ENCODE measurements at regions not wholly inside any gene's neighbourhood (a gene's known extent, or its start where the extent isn't known, plus 50 kb on each side); places are given as distances from the start of the nearest gene placed in this dataset.

DNA sequence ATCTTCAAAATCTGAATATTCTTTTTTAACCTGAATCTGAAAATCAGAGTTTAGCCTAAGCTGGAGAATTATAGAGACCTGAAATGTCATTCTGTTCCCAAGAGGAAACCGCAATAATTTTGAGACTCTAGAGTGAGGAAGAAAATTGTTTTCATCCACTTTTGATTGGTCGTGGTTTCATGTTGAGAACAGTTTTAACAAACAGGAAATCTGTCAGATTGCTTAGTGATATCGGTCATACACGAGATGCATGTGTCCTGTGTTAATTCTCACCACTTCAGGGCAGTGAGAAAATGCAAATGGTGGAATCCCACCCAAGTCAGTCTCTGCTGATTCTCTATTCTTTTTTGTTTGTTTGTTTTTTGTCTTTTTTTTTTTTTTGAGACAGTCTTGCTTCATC lies 1498.5 kb upstream of the TMEM132C start:
- DNase-seq (ENCODE audit: low spot score) = no peak
- in situ Hi-C loops (cut with MboI; ENCODE audit: low pct_unique_long_range_greater_than_20kb, low sequenced_read_pairs, unreplicated experiment) = no loop called here
- TF ChIP-seq, protein P1, sequence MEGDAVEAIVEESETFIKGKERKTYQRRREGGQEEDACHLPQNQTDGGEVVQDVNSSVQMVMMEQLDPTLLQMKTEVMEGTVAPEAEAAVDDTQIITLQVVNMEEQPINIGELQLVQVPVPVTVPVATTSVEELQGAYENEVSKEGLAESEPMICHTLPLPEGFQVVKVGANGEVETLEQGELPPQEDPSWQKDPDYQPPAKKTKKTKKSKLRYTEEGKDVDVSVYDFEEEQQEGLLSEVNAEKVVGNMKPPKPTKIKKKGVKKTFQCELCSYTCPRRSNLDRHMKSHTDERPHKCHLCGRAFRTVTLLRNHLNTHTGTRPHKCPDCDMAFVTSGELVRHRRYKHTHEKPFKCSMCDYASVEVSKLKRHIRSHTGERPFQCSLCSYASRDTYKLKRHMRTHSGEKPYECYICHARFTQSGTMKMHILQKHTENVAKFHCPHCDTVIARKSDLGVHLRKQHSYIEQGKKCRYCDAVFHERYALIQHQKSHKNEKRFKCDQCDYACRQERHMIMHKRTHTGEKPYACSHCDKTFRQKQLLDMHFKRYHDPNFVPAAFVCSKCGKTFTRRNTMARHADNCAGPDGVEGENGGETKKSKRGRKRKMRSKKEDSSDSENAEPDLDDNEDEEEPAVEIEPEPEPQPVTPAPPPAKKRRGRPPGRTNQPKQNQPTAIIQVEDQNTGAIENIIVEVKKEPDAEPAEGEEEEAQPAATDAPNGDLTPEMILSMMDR (IDR thresholded peaks at IDR 0.05; ENCODE audit: extremely low read depth, insufficient read depth, missing control alignments) = no peak

DNA sequence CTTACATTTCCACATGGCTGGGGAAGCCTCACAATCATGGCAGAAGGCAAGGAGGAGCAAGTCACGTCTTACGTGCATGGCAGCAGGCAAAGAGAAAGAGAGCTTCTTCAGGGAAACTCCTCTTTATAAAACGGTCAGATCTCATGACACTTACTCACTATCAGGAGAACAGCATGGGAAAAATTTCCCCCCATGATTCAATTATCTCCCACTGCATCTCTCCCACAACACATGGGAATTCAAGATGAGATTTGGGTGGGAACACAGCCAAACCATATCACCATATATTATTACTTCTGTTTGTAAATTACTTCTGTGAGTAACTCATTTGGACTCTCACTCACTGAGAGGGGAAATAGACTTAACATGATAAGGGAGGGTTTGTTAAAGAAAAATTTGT lies 1496.8 kb upstream of the TMEM132C start:
- no peak for DNase-seq (ENCODE audit: low spot score)
- TF ChIP-seq, protein P1 (IDR thresholded peaks at IDR 0.05; ENCODE audit: extremely low read depth, insufficient read depth, missing control alignments) = no peak
- in situ Hi-C loops (cut with MboI; ENCODE audit: low pct_unique_long_range_greater_than_20kb, low sequenced_read_pairs, unreplicated experiment) = no loop called here

GRCh38 chr12:126772171-126772864 lies 1494.7 kb upstream of the TMEM132C start:
- in situ Hi-C loops (cut with MboI; ENCODE audit: low pct_unique_long_range_greater_than_20kb, low sequenced_read_pairs, unreplicated experiment) = no loop called here
- DNase-seq (ENCODE audit: low spot score) = peak; percentile 38
- TF ChIP-seq, protein P1 (IDR thresholded peaks at IDR 0.05; ENCODE audit: extremely low read depth, insufficient read depth, missing control alignments) = no peak

DNA sequence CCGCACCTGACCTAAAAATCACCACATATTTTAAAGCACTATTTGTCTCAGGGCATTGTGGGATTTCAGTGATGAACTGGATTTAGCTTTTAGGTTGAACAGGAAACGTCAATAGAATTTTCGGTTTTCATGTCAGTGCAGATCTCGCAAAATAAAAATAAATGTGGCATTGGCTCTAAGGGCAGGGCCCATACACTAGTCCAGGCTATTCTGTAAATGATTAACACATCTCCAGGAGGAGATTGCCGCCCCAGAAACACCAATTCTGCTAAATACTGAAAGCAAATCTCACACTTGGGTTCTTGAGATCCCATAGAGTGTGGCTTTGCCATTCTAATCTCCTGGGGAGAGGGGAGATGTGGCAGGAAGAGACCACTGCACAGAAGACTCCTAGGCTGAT lies 1494.0 kb upstream of the TMEM132C start:
- no peak for DNase-seq (ENCODE audit: low spot score)
- TF ChIP-seq, protein P1 (IDR thresholded peaks at IDR 0.05; ENCODE audit: extremely low read depth, insufficient read depth, missing control alignments) = no peak
- in situ Hi-C loops (cut with MboI; ENCODE audit: low pct_unique_long_range_greater_than_20kb, low sequenced_read_pairs, unreplicated experiment) = no loop called here

- in situ Hi-C loops (cut with MboI; ENCODE audit: low pct_unique_long_range_greater_than_20kb, low sequenced_read_pairs, unreplicated experiment) = no loop called here
- TF ChIP-seq, protein P1 (IDR thresholded peaks at IDR 0.05; ENCODE audit: extremely low read depth, insufficient read depth, missing control alignments) = no peak
- DNase-seq (ENCODE audit: low spot score) = no peak
Measured at GRCh38 chr12:126773491-126773890, 1493.5 kb upstream of the TMEM132C start.

DNA sequence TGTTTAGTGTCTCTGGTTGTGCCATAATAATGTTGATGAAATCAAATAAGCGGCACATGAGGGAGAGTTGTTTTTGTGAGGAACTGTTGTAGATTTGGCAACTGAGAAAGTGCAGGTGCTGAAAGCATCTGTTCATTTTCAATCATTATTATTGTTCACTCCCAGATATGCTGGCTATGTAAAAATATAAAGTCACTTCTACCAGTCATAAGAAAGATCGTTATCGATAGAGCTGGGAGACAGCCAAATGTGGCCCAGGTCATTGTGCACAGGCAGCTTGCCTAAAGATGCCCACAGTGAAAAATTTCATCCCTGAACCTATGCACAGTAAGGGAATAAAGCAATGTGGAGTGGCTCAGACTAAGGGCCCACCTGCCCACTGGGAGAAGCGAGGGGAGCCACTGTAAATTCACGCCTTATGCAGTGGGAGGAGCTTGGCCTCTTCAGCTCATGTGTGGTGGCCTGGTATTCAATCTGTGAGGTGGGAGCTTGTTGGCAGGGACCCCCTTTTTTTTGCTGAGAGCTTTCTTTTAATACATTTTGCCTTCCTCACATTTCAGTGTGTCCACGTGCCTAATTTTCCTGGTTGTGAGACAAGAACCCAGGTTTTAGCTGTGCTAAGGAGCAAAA lies 1490.8 kb upstream of the TMEM132C start:
- no peak for DNase-seq (ENCODE audit: low spot score)
- TF ChIP-seq, protein P1 (IDR thresholded peaks at IDR 0.05; ENCODE audit: extremely low read depth, insufficient read depth, missing control alignments) = no peak
- in situ Hi-C loops (cut with MboI; ENCODE audit: low pct_unique_long_range_greater_than_20kb, low sequenced_read_pairs, unreplicated experiment) = no loop called here

Measured in GM13977 (cell line).